GM23338 (cell line): ENCODE measurements at regions not wholly inside any gene's neighbourhood (a gene's known extent, or its start where the extent isn't known, plus 50 kb on each side); places are given as distances from the start of the nearest gene placed in this dataset.

Source experiments
- ATAC-seq: fragments of 200-7000 bp; cut with Tn5 transposase; 3 replicates; pipeline ENCODE4 v1.9.1; 2020
- DNase-seq: peaks from one replicate; pipeline ENCODE4 v3.0.0-alpha.2; 2015; ENCODE audit warnings: low spot score
- H2AFZ ChIP-seq: fragments of 200-600 bp; sonication (generic); 2 replicates; pipeline ENCODE4 v1.8.0; 2016; ENCODE audit warnings: antibody characterized with exemption, mild to moderate bottlenecking, moderate library complexity
- H3F3A ChIP-seq: fragments of 200-600 bp; sonication (generic); replicated peaks from 2 replicates; pipeline ENCODE4 v1.8.0; 2017; ENCODE audit warnings: antibody characterized with exemption, mixed run types, low read depth
- H3K27ac ChIP-seq: fragments of 200-600 bp; sonication (generic); 2 replicates; pipeline ENCODE4 v1.6.1; 2016; ENCODE audit warnings: low read depth
- H3K27me3 ChIP-seq: fragments of 200-600 bp; sonication (generic); 2 replicates; pipeline ENCODE4 v1.8.0; 2016; ENCODE audit warnings: mild to moderate bottlenecking, mixed run types, moderate library complexity; ENCODE audit not compliant: insufficient read depth
- H3K36me3 ChIP-seq: fragments of 200-600 bp; sonication (generic); 2 replicates; pipeline ENCODE4 v1.8.0; 2016; ENCODE audit warnings: mild to moderate bottlenecking; ENCODE audit not compliant: insufficient read depth
- H3K4me1 ChIP-seq: fragments of 200-600 bp; sonication (generic); 2 replicates; pipeline ENCODE4 v1.8.0; 2016; ENCODE audit warnings: mild to moderate bottlenecking, moderate library complexity; ENCODE audit not compliant: insufficient read depth
- H3K4me2 ChIP-seq: fragments of 200-600 bp; sonication (generic); 2 replicates; pipeline ENCODE4 v1.7.1; 2017; ENCODE audit warnings: mixed run types
- H3K4me3 ChIP-seq: fragments of 200-600 bp; sonication (generic); 2 replicates; pipeline ENCODE4 v1.6.1; 2016; ENCODE audit warnings: mixed run types
- H3K79me2 ChIP-seq: fragments of 200-600 bp; sonication (generic); replicated peaks from 2 replicates; pipeline ENCODE4 v1.8.0; 2017; ENCODE audit warnings: mild to moderate bottlenecking; ENCODE audit not compliant: insufficient read depth
- H3K9me2 ChIP-seq: fragments of 200-600 bp; sonication (generic); 2 replicates; pipeline ENCODE4 v1.8.0; 2017; ENCODE audit not compliant: insufficient read depth
- H4K20me1 ChIP-seq: fragments of 200-600 bp; sonication (generic); replicated peaks from 2 replicates; pipeline ENCODE4 v1.8.0; 2017; ENCODE audit warnings: mild to moderate bottlenecking; ENCODE audit not compliant: insufficient read depth
- H3K27ac Mint-ChIP-seq: 2 replicates; pipeline ENCODE4 v1.8.0; 2020; ENCODE audit warnings: inconsistent platforms, mild to moderate bottlenecking, moderate library complexity, mixed read lengths
- H3K27me3 Mint-ChIP-seq: 3 replicates; pipeline ENCODE4 v1.8.0; 2022; ENCODE audit warnings: low read depth, mild to moderate bottlenecking, moderate library complexity, mixed read lengths, inconsistent platforms; ENCODE audit not compliant: insufficient read depth, poor library complexity
- H3K36me3 Mint-ChIP-seq: 3 replicates; pipeline ENCODE4 v1.8.0; 2021; ENCODE audit warnings: low read depth, mild to moderate bottlenecking, inconsistent platforms, moderate library complexity, mixed read lengths
- H3K4me1 Mint-ChIP-seq: 3 replicates; pipeline ENCODE4 v1.8.0; 2020; ENCODE audit warnings: mild to moderate bottlenecking, inconsistent platforms, mixed read lengths
- H3K4me3 Mint-ChIP-seq: 3 replicates; pipeline ENCODE4 v1.8.0; 2021; ENCODE audit warnings: moderate library complexity, mild to moderate bottlenecking, inconsistent platforms, mixed read lengths
- H3K9me3 Mint-ChIP-seq: 3 replicates; pipeline ENCODE4 v1.8.0; 2020; ENCODE audit warnings: moderate library complexity, mild to moderate bottlenecking, inconsistent platforms, mixed read lengths
- CREB1 ChIP-seq: fragments of 250-450 bp; sonication (Bioruptor Pico); IDR thresholded peaks from 2 replicates; pipeline ENCODE4 v1.5.0; 2020; ENCODE audit warnings: low read depth, mild to moderate bottlenecking, moderate library complexity
- EZH2 ChIP-seq: fragments of 200-600 bp; sonication (generic); IDR thresholded peaks from one replicate; pipeline ENCODE4 v1.8.0; 2017; ENCODE audit warnings: antibody characterized with exemption, mild to moderate bottlenecking, low read depth; ENCODE audit not compliant: unreplicated experiment
- EZH2phosphoT487 ChIP-seq: fragments of 200-600 bp; sonication (generic); IDR thresholded peaks from one replicate; pipeline ENCODE4 v1.8.1; 2018; ENCODE audit warnings: antibody characterized with exemption; ENCODE audit not compliant: unreplicated experiment
- JUNB ChIP-seq: IDR thresholded peaks from one replicate; pipeline ENCODE4 v1.6.1; 2016; ENCODE audit warnings: antibody characterized with exemption; ENCODE audit not compliant: unreplicated experiment
- POLR2AphosphoS5 ChIP-seq: IDR thresholded peaks from 2 replicates; pipeline ENCODE4 v1.6.1; 2016; ENCODE audit warnings: antibody characterized with exemption, low read depth
- STAT1 ChIP-seq: IDR thresholded peaks from one replicate; pipeline ENCODE4 v1.6.1; 2016; ENCODE audit warnings: antibody characterized with exemption; ENCODE audit not compliant: unreplicated experiment
- ZNF114 ChIP-seq: fragments of 250-450 bp; sonication (Bioruptor Pico); IDR thresholded peaks from 2 replicates; pipeline ENCODE4 v1.5.0; 2020; ENCODE audit warnings: mild to moderate bottlenecking, moderate library complexity
- ZNF331 ChIP-seq: fragments of 250-450 bp; sonication (Bioruptor Pico); IDR thresholded peaks from 2 replicates; pipeline ENCODE4 v1.5.0; 2020; ENCODE audit warnings: low read depth, mild to moderate bottlenecking, moderate library complexity
- TF ChIP-seq, protein P1 (sequence below): fragments of 250-450 bp; sonication (Bioruptor Pico); IDR thresholded peaks from 2 replicates; pipeline ENCODE4 v1.5.0; 2020; ENCODE audit warnings: mild to moderate bottlenecking, moderate library complexity
- TF ChIP-seq, protein P2 (sequence below), 2 experiments: fragments of 200-600 bp in 1 of 2; sonication (generic) in 1 of 2; conservative IDR thresholded peaks; 2 replicates each; pipeline versions ENCODE4 v1.5.1 to v1.6.1; 2016 to 2017; ENCODE audit warnings: antibody characterized with exemption in 2 of 2, low read depth in 2 of 2, mild to moderate bottlenecking in 2 of 2, moderate library complexity in 1 of 2

DNA sequence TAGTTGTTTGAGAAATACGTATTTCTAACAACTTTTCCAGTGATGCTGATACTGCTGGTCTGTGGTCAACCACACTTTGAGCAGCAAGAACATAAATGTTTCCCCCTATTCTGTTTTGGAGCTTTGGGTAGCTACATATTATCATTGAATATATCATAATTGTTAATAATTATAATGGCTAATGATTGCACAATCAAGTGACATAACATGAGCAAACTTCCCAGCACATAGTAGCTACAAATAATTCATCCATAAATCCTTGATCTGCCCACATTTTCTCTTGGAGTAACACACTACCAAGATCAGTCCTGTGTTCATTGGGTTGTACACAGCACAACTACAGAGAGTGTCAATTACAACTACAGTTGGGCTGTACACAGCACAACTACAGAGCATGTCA lies 436.3 kb upstream of the MAGEB18 start (continued):
- TF ChIP-seq, protein P1, sequence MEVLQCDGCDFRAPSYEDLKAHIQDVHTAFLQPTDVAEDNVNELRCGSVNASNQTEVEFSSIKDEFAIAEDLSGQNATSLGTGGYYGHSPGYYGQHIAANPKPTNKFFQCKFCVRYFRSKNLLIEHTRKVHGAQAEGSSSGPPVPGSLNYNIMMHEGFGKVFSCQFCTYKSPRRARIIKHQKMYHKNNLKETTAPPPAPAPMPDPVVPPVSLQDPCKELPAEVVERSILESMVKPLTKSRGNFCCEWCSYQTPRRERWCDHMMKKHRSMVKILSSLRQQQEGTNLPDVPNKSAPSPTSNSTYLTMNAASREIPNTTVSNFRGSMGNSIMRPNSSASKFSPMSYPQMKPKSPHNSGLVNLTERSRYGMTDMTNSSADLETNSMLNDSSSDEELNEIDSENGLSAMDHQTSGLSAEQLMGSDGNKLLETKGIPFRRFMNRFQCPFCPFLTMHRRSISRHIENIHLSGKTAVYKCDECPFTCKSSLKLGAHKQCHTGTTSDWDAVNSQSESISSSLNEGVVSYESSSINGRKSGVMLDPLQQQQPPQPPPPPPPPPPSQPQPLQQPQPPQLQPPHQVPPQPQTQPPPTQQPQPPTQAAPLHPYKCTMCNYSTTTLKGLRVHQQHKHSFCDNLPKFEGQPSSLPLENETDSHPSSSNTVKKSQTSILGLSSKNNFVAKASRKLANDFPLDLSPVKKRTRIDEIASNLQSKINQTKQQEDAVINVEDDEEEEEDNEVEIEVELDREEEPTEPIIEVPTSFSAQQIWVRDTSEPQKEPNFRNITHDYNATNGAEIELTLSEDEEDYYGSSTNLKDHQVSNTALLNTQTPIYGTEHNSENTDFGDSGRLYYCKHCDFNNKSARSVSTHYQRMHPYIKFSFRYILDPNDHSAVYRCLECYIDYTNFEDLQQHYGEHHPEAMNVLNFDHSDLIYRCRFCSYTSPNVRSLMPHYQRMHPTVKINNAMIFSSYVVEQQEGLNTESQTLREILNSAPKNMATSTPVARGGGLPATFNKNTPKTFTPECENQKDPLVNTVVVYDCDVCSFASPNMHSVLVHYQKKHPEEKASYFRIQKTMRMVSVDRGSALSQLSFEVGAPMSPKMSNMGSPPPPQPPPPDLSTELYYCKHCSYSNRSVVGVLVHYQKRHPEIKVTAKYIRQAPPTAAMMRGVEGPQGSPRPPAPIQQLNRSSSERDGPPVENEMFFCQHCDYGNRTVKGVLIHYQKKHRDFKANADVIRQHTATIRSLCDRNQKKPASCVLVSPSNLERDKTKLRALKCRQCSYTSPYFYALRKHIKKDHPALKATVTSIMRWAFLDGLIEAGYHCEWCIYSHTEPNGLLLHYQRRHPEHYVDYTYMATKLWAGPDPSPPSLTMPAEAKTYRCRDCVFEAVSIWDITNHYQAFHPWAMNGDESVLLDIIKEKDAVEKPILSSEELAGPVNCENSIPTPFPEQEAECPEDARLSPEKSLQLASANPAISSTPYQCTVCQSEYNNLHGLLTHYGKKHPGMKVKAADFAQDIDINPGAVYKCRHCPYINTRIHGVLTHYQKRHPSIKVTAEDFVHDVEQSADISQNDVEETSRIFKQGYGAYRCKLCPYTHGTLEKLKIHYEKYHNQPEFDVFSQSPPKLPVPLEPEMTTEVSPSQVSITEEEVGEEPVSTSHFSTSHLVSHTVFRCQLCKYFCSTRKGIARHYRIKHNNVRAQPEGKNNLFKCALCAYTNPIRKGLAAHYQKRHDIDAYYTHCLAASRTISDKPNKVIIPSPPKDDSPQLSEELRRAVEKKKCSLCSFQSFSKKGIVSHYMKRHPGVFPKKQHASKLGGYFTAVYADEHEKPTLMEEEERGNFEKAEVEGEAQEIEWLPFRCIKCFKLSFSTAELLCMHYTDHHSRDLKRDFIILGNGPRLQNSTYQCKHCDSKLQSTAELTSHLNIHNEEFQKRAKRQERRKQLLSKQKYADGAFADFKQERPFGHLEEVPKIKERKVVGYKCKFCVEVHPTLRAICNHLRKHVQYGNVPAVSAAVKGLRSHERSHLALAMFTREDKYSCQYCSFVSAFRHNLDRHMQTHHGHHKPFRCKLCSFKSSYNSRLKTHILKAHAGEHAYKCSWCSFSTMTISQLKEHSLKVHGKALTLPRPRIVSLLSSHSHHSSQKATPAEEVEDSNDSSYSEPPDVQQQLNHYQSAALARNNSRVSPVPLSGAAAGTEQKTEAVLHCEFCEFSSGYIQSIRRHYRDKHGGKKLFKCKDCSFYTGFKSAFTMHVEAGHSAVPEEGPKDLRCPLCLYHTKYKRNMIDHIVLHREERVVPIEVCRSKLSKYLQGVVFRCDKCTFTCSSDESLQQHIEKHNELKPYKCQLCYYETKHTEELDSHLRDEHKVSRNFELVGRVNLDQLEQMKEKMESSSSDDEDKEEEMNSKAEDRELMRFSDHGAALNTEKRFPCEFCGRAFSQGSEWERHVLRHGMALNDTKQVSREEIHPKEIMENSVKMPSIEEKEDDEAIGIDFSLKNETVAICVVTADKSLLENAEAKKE (CRISPR knock-in tag) = no peak
- TF ChIP-seq EZH2phosphoT487 (no peak), ZNF114 (CRISPR knock-in tag) (no peak), EZH2 (no peak), JUNB (no peak), STAT1 (no peak), ZNF331 (CRISPR knock-in tag) (no peak), POLR2AphosphoS5 (no peak), CREB1 (CRISPR knock-in tag) (no peak)

- ATAC-seq (no peak), DNase-seq (no peak)
- no peaks in the 10 kb centered on the region for H3K4me1 ChIP-seq
- no peaks in the 10 kb centered on the region for H3F3A ChIP-seq
- no peak overlapping the region for H2AFZ ChIP-seq
- no peaks in the 10 kb centered on the region for H3K27me3 Mint-ChIP-seq
- no peaks in the 10 kb centered on the region for H3K9me3 Mint-ChIP-seq
- no peaks in the 10 kb centered on the region for H3K9me2 ChIP-seq
- no peak overlapping the region for H3K4me3 ChIP-seq
- no peaks in the 10 kb centered on the region for H3K27me3 ChIP-seq
- no peak overlapping the region for H3K4me3 Mint-ChIP-seq
- H3K36me3 ChIP-seq = no peaks in the 10 kb centered on the region
- H3K36me3 Mint-ChIP-seq = no peaks in the 10 kb centered on the region
- no peak overlapping the region for H3K27ac Mint-ChIP-seq
- H3K4me1 Mint-ChIP-seq = no peaks in the 10 kb centered on the region
- no peak overlapping the region for H3K4me2 ChIP-seq
- H4K20me1 ChIP-seq = no peaks in the 10 kb centered on the region
- no peak overlapping the region for H3K27ac ChIP-seq
- H3K79me2 ChIP-seq = no peaks in the 10 kb centered on the region
- TF ChIP-seq, protein P1 (CRISPR knock-in tag) = no peak
- TF ChIP-seq, protein P2, sequence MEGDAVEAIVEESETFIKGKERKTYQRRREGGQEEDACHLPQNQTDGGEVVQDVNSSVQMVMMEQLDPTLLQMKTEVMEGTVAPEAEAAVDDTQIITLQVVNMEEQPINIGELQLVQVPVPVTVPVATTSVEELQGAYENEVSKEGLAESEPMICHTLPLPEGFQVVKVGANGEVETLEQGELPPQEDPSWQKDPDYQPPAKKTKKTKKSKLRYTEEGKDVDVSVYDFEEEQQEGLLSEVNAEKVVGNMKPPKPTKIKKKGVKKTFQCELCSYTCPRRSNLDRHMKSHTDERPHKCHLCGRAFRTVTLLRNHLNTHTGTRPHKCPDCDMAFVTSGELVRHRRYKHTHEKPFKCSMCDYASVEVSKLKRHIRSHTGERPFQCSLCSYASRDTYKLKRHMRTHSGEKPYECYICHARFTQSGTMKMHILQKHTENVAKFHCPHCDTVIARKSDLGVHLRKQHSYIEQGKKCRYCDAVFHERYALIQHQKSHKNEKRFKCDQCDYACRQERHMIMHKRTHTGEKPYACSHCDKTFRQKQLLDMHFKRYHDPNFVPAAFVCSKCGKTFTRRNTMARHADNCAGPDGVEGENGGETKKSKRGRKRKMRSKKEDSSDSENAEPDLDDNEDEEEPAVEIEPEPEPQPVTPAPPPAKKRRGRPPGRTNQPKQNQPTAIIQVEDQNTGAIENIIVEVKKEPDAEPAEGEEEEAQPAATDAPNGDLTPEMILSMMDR (conservative IDR thresholded peaks at IDR 0.05; ENCODE audit: low read depth in 2 of 2) = no peak
Observed at GRCh38 chrX:25717122-25717521, 421.0 kb upstream of the MAGEB18 start.
